GM12891 (cell line): ENCODE measurements at regions not wholly inside any gene's neighbourhood (a gene's known extent, or its start where the extent isn't known, plus 50 kb on each side); places are given as distances from the start of the nearest gene placed in this dataset.
A peak's percentile ranks its signal among the peaks of the same experiment; 100 is the strongest.
"Not testable (repeated sequence)": the region's sequence is repeated elsewhere in the genome, so short reads cannot be mapped to it uniquely, and the experiment has no call there.

Experiments used
- DNase-seq: peaks from one replicate; pipeline ENCODE4 v3.0.0; 2011; ENCODE audit warnings: low spot score; ENCODE audit not compliant: insufficient read length
- FAIRE-seq: peaks from 2 replicates; lab custom pipeline; 2011; peaks lifted over from hg19 to GRCh38; lab: Jason Lieb, UNC
- PAX5 ChIP-seq: IDR thresholded peaks from 2 replicates; pipeline ENCODE4 v1.6.1; 2011; ENCODE audit warnings: low read length, moderate library complexity, mild to moderate bottlenecking; ENCODE audit not compliant: insufficient read depth, severe bottlenecking
- POLR2A ChIP-seq: IDR thresholded peaks from 2 replicates; pipeline ENCODE4 v1.6.1; 2011; ENCODE audit warnings: low read depth, low read length, control low read depth
- POLR2AphosphoS5 ChIP-seq: IDR thresholded peaks from 2 replicates; pipeline ENCODE4 v1.6.1; 2011; ENCODE audit warnings: low read depth, low read length, control low read depth
- POU2F2 ChIP-seq: IDR thresholded peaks from 2 replicates; pipeline ENCODE4 v1.6.1; 2011; ENCODE audit warnings: low read depth, mild to moderate bottlenecking, control low read depth, low read length, moderate library complexity
- SPI1 ChIP-seq: IDR thresholded peaks from 2 replicates; pipeline ENCODE4 v1.6.1; 2011; ENCODE audit warnings: low read depth, low read length, control low read depth
- TAF1 ChIP-seq: IDR thresholded peaks from 2 replicates; pipeline ENCODE4 v1.6.1; 2011; ENCODE audit warnings: low read depth, low read length, control low read depth

- FAIRE-seq (no peak), DNase-seq (no peak)
- TF ChIP-seq TAF1 (no peak), POLR2A (no peak), POU2F2 (no peak), SPI1 (no peak), POLR2AphosphoS5 (no peak), PAX5 (no peak)
Observed at GRCh38 chr9:105119156-105119555, 125.3 kb upstream of the SLC44A1 start.

GRCh38 chr9:105121861-105122430 lies 122.5 kb upstream of the SLC44A1 start:
- no peak for FAIRE-seq
- TF ChIP-seq POU2F2 (no peak), POLR2A (no peak), PAX5 (no peak), POLR2AphosphoS5 (no peak), SPI1 (no peak), TAF1 (no peak)
- DNase-seq, result no peak

- DNase-seq, FAIRE-seq: not testable (repeated sequence)
Observed at GRCh38 chr9:105124598-105124997, 119.9 kb upstream of the SLC44A1 start.

- DNase-seq, result no peak
- no peak for FAIRE-seq
Observed at GRCh38 chr9:105126226-105126625, 118.2 kb upstream of the SLC44A1 start.

GRCh38 chr9:105127863-105128220 lies 116.6 kb upstream of the SLC44A1 start:
- peak; percentile 80 for FAIRE-seq
- DNase-seq, result peak; percentile 48
- TF ChIP-seq POLR2A (no peak), SPI1 (no peak), PAX5 (no peak), TAF1 (no peak), POLR2AphosphoS5 (no peak), POU2F2 (no peak)

More at GRCh38 chr9:105126226-105126625, 118.2 kb upstream of the SLC44A1 start:
- TF ChIP-seq PAX5 (no peak), POLR2A (no peak)

GRCh38 chr9:105128908-105129600 lies 115.4 kb upstream of the SLC44A1 start:
- FAIRE-seq (no peak), DNase-seq (no peak)
- TF ChIP-seq POU2F2, result no peak
- no peak for TF ChIP-seq POLR2A
- no peak for TF ChIP-seq PAX5
- no peak for TF ChIP-seq SPI1
- TF ChIP-seq TAF1, result no peak
- no peak for TF ChIP-seq POLR2AphosphoS5

- no peak for TF ChIP-seq POLR2AphosphoS5
- no peak for TF ChIP-seq PAX5
- TF ChIP-seq POLR2A, result no peak
- TF ChIP-seq POU2F2, result no peak
- no peak for TF ChIP-seq SPI1
- TF ChIP-seq TAF1, result no peak
- DNase-seq (no peak), FAIRE-seq (no peak)
Observed at GRCh38 chr9:105129731-105130130, 114.7 kb upstream of the SLC44A1 start.

GRCh38 chr9:105131981-105132380 lies 112.5 kb upstream of the SLC44A1 start:
- TF ChIP-seq POLR2A (no peak), POLR2AphosphoS5 (no peak), POU2F2 (no peak), PAX5 (no peak), TAF1 (no peak), SPI1 (no peak)
- FAIRE-seq (no peak), DNase-seq (no peak)

GRCh38 chr9:105132606-105133005 lies 111.8 kb upstream of the SLC44A1 start:
- DNase-seq (no peak), FAIRE-seq (no peak)
- TF ChIP-seq POLR2A (no peak), POLR2AphosphoS5 (no peak), POU2F2 (no peak), PAX5 (no peak), SPI1 (no peak)

GRCh38 chr9:105138306-105138801 lies 106.1 kb upstream of the SLC44A1 start:
- FAIRE-seq (no peak), DNase-seq (no peak)
- TF ChIP-seq POLR2A (no peak), SPI1 (no peak), POLR2AphosphoS5 (no peak), PAX5 (no peak), TAF1 (no peak), POU2F2 (no peak)
